GDM1 (cell line): ENCODE measurements at regions not wholly inside any gene's neighbourhood (a gene's known extent, or its start where the extent isn't known, plus 50 kb on each side); places are given as distances from the start of the nearest gene placed in this dataset.

ENCODE experiments used
- DNase-seq: peaks from one replicate; lab custom pipeline; 2025; lab: John Stamatoyannopoulos, UW

- no peak for DNase-seq
Observed at GRCh38 chr17:77461277-77462057, 320.7 kb downstream of the SEC14L1 start.

GRCh38 chr17:77462090-77462489 lies 321.3 kb downstream of the SEC14L1 start:
- DNase-seq = no peak

- no peak for DNase-seq
Observed at GRCh38 chr17:77462553-77463497, 322.1 kb downstream of the SEC14L1 start.

DNA sequence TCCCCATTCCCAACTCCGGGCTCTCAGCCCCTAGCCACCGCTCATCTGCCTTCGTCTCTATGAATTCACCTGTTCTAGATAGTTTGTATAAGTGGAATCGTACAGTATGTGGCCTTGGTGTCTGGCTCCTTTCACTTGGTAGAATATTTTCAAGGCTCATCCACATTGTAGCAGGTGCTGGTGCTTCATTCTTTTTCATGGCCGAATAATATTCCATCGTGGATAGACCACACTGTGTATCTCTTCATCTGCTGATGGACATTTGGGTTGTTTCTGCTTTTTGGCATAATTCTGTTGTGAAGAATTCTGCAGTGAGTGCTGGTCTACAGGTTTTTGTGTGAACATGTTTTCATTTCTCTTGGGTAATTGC lies 324.2 kb downstream of the SEC14L1 start:
- DNase-seq = no peak

- DNase-seq = peak; percentile 91
Observed at GRCh38 chr17:77465358-77466041, 324.7 kb downstream of the SEC14L1 start.

DNA sequence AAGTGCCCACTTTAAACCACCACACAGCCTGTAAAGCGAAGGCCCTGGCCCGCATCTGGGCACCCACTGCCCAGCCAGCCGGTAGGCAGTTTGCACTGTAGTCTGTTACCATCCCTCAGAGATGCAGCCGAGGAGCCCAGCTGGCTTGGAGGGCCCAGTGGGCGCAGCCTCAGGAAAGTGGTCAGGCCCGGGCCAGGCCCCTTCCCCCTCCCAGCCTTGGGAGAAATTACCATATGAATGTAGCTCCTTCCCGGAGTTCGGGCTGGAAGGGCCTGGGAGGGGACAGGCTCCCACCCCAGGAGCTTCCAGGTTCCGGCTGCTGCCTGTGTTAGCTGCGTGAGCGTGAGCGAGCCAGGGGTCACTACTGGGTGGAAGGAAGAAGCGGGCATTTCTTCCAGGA lies 325.4 kb downstream of the SEC14L1 start:
- DNase-seq = no peak

DNA sequence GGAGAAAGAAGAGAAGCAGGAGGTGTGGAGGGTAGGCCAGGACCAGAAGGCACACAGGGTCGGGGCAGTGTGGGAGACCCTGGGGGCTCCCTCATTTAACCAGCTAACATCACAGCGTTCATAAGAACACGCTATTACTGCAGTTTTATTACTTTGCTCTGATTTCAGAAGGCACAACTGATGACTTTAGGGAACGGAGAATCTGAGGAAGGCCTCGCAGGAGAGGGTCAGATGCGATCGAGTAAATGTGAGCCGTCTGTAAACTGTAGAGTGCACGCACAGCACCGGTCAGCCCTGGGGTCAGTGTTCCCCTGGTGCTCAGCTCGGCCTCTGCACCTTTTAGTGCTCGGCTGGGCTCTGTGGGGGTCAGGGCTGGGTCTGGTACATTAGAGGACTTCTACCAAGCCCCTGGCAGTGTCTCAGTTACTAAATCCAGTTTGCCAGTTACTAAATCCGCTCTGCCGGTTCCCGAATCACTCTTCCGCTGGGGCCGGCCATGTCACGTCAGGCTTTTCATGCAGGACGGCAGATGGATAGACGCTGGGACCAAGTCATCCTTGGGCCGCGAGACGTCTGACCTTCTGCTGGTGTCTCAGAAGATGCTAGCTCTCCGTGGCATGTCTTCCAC lies 325.9 kb downstream of the SEC14L1 start:
- no peak for DNase-seq

DNA sequence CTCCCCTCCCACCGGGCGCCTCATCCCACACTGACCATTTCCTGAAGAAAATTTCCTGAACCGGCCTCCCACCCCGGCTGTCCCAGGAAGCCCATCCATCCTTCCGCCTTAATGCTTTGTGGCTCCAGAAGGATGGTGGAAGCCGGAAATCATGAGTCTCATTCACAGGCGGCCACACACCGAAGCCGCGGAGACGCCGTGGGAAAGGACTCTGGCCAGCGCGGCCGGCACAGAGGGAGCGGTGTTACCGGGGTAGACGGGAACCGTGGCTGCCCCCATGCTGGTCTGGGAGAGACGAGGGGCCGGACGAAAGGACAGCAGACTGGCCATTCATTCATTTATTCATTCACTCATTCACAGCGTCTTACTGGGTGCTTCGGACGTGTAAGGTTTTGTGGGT lies 326.8 kb downstream of the SEC14L1 start:
- DNase-seq = no peak

DNA sequence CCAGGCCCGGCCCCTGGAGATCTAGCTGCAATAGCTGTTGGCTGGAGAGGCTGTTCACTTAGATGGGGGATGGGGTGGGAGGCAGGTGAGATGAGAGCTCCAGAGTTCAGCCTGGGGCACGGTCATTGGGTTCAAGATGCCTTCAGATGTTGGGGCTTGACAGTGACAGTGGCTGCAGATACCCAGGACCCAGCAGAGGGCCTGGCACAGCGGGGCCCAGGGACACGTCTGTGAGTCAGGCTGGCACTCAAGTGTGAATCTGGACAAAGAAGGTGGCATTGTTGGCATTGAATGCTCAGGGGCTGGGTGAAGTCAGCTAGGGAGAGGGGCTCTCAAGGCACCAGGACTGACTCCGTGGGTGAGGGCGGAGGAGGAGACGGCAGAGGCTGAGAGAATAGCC lies 328.1 kb downstream of the SEC14L1 start:
- DNase-seq = no peak

GRCh38 chr17:77470330-77470786 lies 329.6 kb downstream of the SEC14L1 start:
- no peak for DNase-seq

GRCh38 chr17:77470800-77471733 lies 330.3 kb downstream of the SEC14L1 start:
- no peak for DNase-seq

- DNase-seq = no peak
Observed at GRCh38 chr17:77471984-77472461, 331.3 kb downstream of the SEC14L1 start.

DNA sequence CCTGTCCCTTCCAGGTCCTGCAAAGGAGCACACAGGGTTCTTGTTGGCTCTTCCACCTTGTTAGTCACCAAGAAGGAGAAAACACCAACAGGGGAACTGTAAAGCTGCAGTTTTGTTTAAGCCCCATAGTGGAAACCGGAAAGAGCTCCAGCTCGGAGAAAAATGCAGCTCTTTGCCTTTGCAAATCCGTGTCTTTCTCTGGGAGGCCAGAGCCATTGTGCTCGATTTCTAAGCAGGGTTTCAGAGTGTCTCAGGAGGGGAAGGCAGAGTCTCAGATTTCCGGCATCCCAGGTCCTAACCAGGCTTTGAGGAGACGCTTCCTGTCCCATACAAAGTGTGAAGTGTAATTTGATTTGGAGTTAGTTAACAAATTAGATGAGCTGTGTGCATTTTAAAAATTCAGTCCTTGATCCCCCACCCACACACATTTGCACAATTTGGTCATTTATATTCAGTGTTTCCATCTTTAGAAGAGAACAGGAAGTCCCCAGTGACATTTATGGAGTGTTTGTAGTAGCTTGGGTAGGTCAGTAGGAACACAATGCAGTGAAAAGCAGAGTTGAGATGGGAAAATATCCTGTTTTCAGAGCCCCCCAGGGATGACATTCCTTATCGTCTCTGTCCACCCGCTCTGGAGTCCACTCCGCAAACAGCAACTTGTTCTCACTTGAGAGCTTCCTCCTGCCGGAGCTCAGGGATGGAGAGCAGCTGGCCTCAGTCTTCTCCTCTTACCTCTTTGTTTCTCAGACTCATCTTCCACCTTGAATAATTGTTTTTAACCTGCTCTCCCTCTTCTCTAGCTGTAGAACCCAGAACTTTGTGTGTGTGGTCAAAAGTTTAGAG lies 331.9 kb downstream of the SEC14L1 start:
- no peak for DNase-seq

GRCh38 chr17:77473615-77474226 lies 333.0 kb downstream of the SEC14L1 start:
- DNase-seq = no peak

GRCh38 chr17:77474292-77474988 lies 333.7 kb downstream of the SEC14L1 start:
- no peak for DNase-seq

DNA sequence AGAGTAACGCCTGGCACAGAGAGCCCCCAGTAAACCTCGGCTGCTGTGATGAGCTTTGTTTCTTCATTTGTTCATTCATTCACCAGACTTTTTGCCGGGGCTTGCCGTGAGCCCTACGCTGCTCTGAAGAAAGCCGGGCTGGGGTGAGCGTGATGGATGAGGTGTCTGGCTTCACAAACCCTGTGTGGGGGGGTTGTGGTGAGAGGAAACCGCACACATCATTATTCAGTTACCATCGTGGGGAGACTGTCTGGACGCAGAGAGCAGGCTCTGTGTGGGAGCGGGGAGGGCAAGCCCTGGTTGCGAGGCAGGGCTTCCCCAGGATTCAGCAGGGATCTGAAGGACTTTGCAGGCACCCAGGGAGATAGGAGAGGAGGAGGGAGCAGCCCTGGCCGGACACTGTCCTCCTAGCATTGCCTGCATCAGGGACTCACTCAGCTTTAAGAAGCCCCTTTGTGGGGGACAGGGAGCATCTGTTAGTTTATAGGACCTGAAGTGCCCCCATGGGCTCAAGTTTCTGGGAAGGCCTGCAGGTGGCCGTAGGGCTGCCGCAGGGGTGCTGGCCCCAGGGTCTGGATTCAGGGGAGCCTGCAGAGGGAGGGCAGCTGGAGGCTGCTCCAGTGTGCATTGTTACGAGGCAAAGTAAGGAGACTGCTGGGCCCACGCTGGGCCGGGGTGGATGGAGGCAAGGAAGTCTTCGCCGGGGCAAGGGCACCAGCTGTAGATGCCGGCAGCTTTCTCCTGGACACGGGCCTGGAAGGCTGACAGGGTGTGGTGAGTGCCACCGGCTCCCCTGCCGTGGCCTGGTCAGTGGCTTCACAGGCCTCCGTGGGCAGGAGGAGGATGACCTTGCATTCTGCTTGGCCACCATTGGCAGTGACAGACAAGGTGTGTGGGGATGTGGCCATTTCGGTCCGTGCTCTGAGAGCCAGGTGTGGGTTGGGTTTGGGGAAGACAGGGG lies 334.5 kb downstream of the SEC14L1 start:
- peak; percentile 12 for DNase-seq

DNA sequence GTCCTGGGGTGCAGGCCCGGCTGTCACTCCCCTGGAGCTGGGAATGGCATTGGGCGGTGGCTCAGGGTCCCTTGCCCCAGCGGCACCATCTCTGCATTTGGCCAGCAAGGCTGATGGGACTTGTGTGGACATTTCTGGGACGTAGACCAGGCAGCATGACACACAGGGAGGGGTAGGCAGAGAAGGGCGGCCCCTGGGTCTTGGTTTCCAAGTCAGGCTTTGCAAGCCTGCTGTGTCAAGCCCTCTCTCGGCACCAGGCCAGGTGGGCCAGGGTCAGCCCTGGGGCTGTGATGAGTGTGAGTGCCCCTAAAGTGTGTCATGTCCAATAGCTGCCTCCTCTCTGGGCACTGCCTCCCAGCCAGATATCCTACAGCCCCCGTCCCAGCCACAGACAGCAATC lies 335.2 kb downstream of the SEC14L1 start:
- no peak for DNase-seq
